ENCODE measurements at regions not wholly inside any gene's neighbourhood (a gene's known extent, or its start where the extent isn't known, plus 50 kb on each side); places are given as distances from the start of the nearest gene placed in this dataset.

- TF ChIP-seq CTCF (IDR thresholded peaks at IDR 0.05) (no peak), POLR2A (IDR thresholded peaks at IDR 0.05) (no peak), POLR2AphosphoS5 (IDR thresholded peaks at IDR 0.05) (no peak)
Observed at GRCh38 chr3:103516950-103517349, 1082.1 kb downstream of the ZPLD1 start.

All from sigmoid colon (tissue), 4 donors.